Stimulated activated CD8-positive, alpha-beta memory T cell treated with anti-CD3 and anti-CD28 coated beads, Interleukin-2, amount 100 ng/mL, for 48 hours (primary cell): ENCODE measurements at regions not wholly inside any gene's neighbourhood (a gene's known extent, or its start where the extent isn't known, plus 50 kb on each side); places are given as distances from the start of the nearest gene placed in this dataset.

Experiments used
- DNase-seq, 2 donors: peaks; one replicate each; pipeline ENCODE4 v3.0.0-alpha.2; 2020; ENCODE audit warnings: low read depth in 2 of 2

- DNase-seq: no peak
Measured at GRCh38 chr20:50421356-50422340, 88.5 kb upstream of the PTPN1 start.

- no peak for DNase-seq
Measured at GRCh38 chr20:50423758-50424157, 86.4 kb upstream of the PTPN1 start.

- DNase-seq: no peak
Measured at GRCh38 chr20:50425076-50425475, 85.1 kb upstream of the PTPN1 start.

- DNase-seq: no peak
Measured at GRCh38 chr20:50426866-50427718, 83.1 kb upstream of the PTPN1 start.

- no peak for DNase-seq
Measured at GRCh38 chr20:50427719-50428083, 82.5 kb upstream of the PTPN1 start.

GRCh38 chr20:50428097-50428828 is 81.9 kb upstream of the PTPN1 start:
- no peak for DNase-seq

- no peak for DNase-seq
Measured at GRCh38 chr20:50429412-50429811, 80.8 kb upstream of the PTPN1 start.

- DNase-seq: no peak
Measured at GRCh38 chr20:50431066-50431450, 79.1 kb upstream of the PTPN1 start.

GRCh38 chr20:50433001-50433761 is 77.0 kb upstream of the PTPN1 start:
- DNase-seq: no peak

GRCh38 chr20:50434321-50434652 is 75.9 kb upstream of the PTPN1 start:
- no peak for DNase-seq

- no peak for DNase-seq
Measured at GRCh38 chr20:50434653-50435396, 75.4 kb upstream of the PTPN1 start.

GRCh38 chr20:50435397-50436051 is 74.7 kb upstream of the PTPN1 start:
- no peak for DNase-seq

GRCh38 chr20:50436052-50436656 is 74.0 kb upstream of the PTPN1 start:
- DNase-seq: no peak

- DNase-seq: no peak
Measured at GRCh38 chr20:50436696-50437095, 73.5 kb upstream of the PTPN1 start.

- DNase-seq: peak in 1 of 2 donors; percentile 59
Measured at GRCh38 chr20:50438986-50439407, 71.2 kb upstream of the PTPN1 start.

- DNase-seq: no peak
Measured at GRCh38 chr20:50439539-50440453, 70.4 kb upstream of the PTPN1 start.

GRCh38 chr20:50442512-50442911 is 67.7 kb upstream of the PTPN1 start:
- no peak for DNase-seq

GRCh38 chr20:50445354-50446151 is 64.6 kb upstream of the PTPN1 start:
- DNase-seq: no peak
